H1 (cell line): ENCODE measurements at regions not wholly inside any gene's neighbourhood (a gene's known extent, or its start where the extent isn't known, plus 50 kb on each side); places are given as distances from the start of the nearest gene placed in this dataset.

Experiments
- CTCF ChIA-PET: fragments of 300-600 bp; sonication (Branson Sonifier 250); formaldehyde crosslinking; loops from one replicate; lab custom pipeline; 2021; ENCODE audit not compliant: partially characterized antibody; lab: Charles Lee
- POLR2A ChIA-PET: fragments of 300-600 bp; sonication (Branson Sonifier 250); formaldehyde crosslinking; loops from one replicate; lab custom pipeline; 2021; ENCODE audit warnings: inconsistent platforms; ENCODE audit not compliant: partially characterized antibody; lab: Charles Lee
- DNase-seq, 2 experiments: peaks; one replicate each; pipeline versions ENCODE4 v3.0.0 to v3.0.0-alpha.2; 2010 to 2022; ENCODE audit warnings: low spot score in 2 of 2, low read depth in 1 of 2, mixed read lengths in 1 of 2
- FAIRE-seq: peaks from 2 replicates; lab custom pipeline; 2011; peaks lifted over from hg19 to GRCh38; lab: Jason Lieb, UNC
- H2AFZ ChIP-seq: 2 replicates; pipeline ENCODE4 v1.8.1; 2012; ENCODE audit warnings: low read length, inconsistent platforms
- H2AK5ac ChIP-seq: 2 replicates; pipeline ENCODE4 v1.6.1; 2013; ENCODE audit warnings: low read depth, low read length
- H2BK120ac ChIP-seq: replicated peaks from 2 replicates; pipeline ENCODE3; 2013; ENCODE audit warnings: low read depth, low read length, inconsistent platforms
- H2BK12ac ChIP-seq: 2 replicates; pipeline ENCODE4 v1.6.1; 2013; ENCODE audit warnings: low read depth, low read length
- H2BK15ac ChIP-seq: 2 replicates; pipeline ENCODE4 v1.6.1; 2013; ENCODE audit warnings: low read length
- H2BK20ac ChIP-seq: 2 replicates; pipeline ENCODE4 v1.6.1; 2013; ENCODE audit warnings: low read length
- H2BK5ac ChIP-seq: 2 replicates; pipeline ENCODE4 v1.6.1; 2013; ENCODE audit warnings: low read depth, low read length
- H3K14ac ChIP-seq: 2 replicates; pipeline ENCODE4 v1.6.1; 2013; ENCODE audit warnings: inconsistent platforms; ENCODE audit not compliant: insufficient read length
- H3K18ac ChIP-seq: 2 replicates; pipeline ENCODE4 v1.6.1; 2013; ENCODE audit warnings: low read length; ENCODE audit errors: extremely low read depth
- H3K23ac ChIP-seq: 2 replicates; pipeline ENCODE4 v1.6.1; 2013; ENCODE audit warnings: inconsistent platforms; ENCODE audit not compliant: insufficient read length
- H3K23me2 ChIP-seq: 2 replicates; pipeline ENCODE4 v1.6.1; 2013; ENCODE audit warnings: low read depth, low read length
- H3K27ac ChIP-seq: 2 replicates; pipeline ENCODE4 v1.6.1; 2011; ENCODE audit warnings: low read depth, low read length, inconsistent platforms
- H3K27me3 ChIP-seq, 4 experiments: replicated peaks in 1 of 4; 1 replicate in 1 of 4; 2 replicates in 3 of 4; pipeline versions ENCODE4 v1.6.1 to v1.8.1; 2011 to 2013; ENCODE audit warnings: low read length in 3 of 4, mild to moderate bottlenecking in 3 of 4, inconsistent platforms in 2 of 4, mixed read lengths in 2 of 4, moderate library complexity in 1 of 4; ENCODE audit not compliant: control insufficient read depth in 3 of 4, insufficient read depth in 3 of 4; ENCODE audit errors: extremely low read depth in 1 of 4
- H3K36me3 ChIP-seq, 4 experiments: 2 replicates each; pipeline versions ENCODE4 v1.6.1 to v1.8.1; 2011 to 2013; ENCODE audit warnings: mild to moderate bottlenecking in 4 of 4, low read length in 3 of 4, moderate library complexity in 2 of 4, control low read depth in 1 of 4, inconsistent platforms in 1 of 4; ENCODE audit not compliant: insufficient read depth in 4 of 4, control insufficient read depth in 2 of 4
- H3K4ac ChIP-seq: replicated peaks from 2 replicates; pipeline ENCODE3; 2013; ENCODE audit warnings: low read length, low read depth, mixed read lengths, inconsistent platforms; ENCODE audit not compliant: insufficient read length
- H3K4me1 ChIP-seq, 4 experiments: replicated peaks in 1 of 4; 1 replicate in 1 of 4; 2 replicates in 3 of 4; pipeline versions ENCODE4 v1.6.1 to v1.8.1; 2011 to 2013; ENCODE audit warnings: low read length in 3 of 4, inconsistent platforms in 2 of 4, mixed read lengths in 1 of 4; ENCODE audit not compliant: insufficient read depth in 4 of 4, control insufficient read depth in 3 of 4
- H3K4me2 ChIP-seq, 2 experiments: 2 replicates each; pipeline versions ENCODE4 v1.6.1 to v1.8.1; 2011 to 2013; ENCODE audit warnings: low read depth in 2 of 2, low read length in 2 of 2, control low read depth in 1 of 2, inconsistent platforms in 1 of 2, mild to moderate bottlenecking in 1 of 2; ENCODE audit not compliant: insufficient read depth in 1 of 2
- H3K4me3 ChIP-seq, 4 experiments: fragments of 200-600, 300-600 bp in 1 of 4; sonication (generic), shearing (Covaris generic), sonication (Bioruptor Twin) in 1 of 4; 2 replicates each; pipeline versions ENCODE4 v1.5.1 to v1.8.1; 2011 to 2016; ENCODE audit warnings: low read length in 4 of 4, low read depth in 3 of 4, control low read depth in 2 of 4, inconsistent platforms in 2 of 4, mild to moderate bottlenecking in 2 of 4, mixed read lengths in 1 of 4, moderate library complexity in 1 of 4; ENCODE audit not compliant: insufficient read depth in 2 of 4; ENCODE audit errors: extremely low read depth in 1 of 4
- H3K56ac ChIP-seq: replicated peaks from 2 replicates; pipeline ENCODE3; 2013; ENCODE audit warnings: low read depth, mild to moderate bottlenecking, mixed read lengths, low read length, inconsistent platforms; ENCODE audit not compliant: insufficient read length
- H3K79me1 ChIP-seq: 2 replicates; pipeline ENCODE4 v1.6.1; 2013; ENCODE audit warnings: low read depth, low read length, control low read depth
- H3K79me2 ChIP-seq, 2 experiments: 2 replicates each; pipeline versions ENCODE4 v1.6.1 to v1.8.1; 2012 to 2013; ENCODE audit warnings: low read length in 2 of 2, mild to moderate bottlenecking in 2 of 2, inconsistent platforms in 1 of 2; ENCODE audit not compliant: insufficient read depth in 2 of 2, control insufficient read depth in 1 of 2
- H3K9ac ChIP-seq, 4 experiments: replicated peaks in 1 of 4; 1 replicate in 1 of 4; 2 replicates in 3 of 4; pipeline versions ENCODE4 v1.6.1 to v1.8.1; 2011 to 2013; ENCODE audit warnings: low read depth in 3 of 4, low read length in 3 of 4, control low read depth in 2 of 4, mild to moderate bottlenecking in 2 of 4, moderate library complexity in 2 of 4, inconsistent platforms in 1 of 4; ENCODE audit errors: extremely low read depth in 1 of 4
- H3K9me3 ChIP-seq, 2 experiments: 2 replicates each; pipeline versions ENCODE4 v1.6.1 to v1.8.1; 2012 to 2013; ENCODE audit warnings: mild to moderate bottlenecking in 2 of 2, moderate library complexity in 2 of 2, control low read depth in 1 of 2, inconsistent platforms in 1 of 2, low read depth in 1 of 2, low read length in 1 of 2, mixed read lengths in 1 of 2; ENCODE audit not compliant: insufficient read depth in 2 of 2
- H4K20me1 ChIP-seq, 2 experiments: replicated peaks in 1 of 2; 2 replicates each; pipeline versions ENCODE3 to v1.8.1; 2011 to 2013; ENCODE audit warnings: inconsistent platforms in 2 of 2, low read length in 2 of 2, mild to moderate bottlenecking in 1 of 2; ENCODE audit not compliant: insufficient read depth in 2 of 2, control insufficient read depth in 1 of 2
- H4K5ac ChIP-seq: 2 replicates; pipeline ENCODE4 v1.6.1; 2013; ENCODE audit warnings: low read length, low read depth, mixed read lengths, inconsistent platforms; ENCODE audit not compliant: insufficient read length
- H4K8ac ChIP-seq: 2 replicates; pipeline ENCODE4 v1.8.0; 2013; ENCODE audit warnings: mild to moderate bottlenecking, moderate library complexity, low read length, inconsistent platforms; ENCODE audit not compliant: insufficient read depth; ENCODE audit errors: extremely low read depth
- H4K91ac ChIP-seq: replicated peaks from 2 replicates; pipeline ENCODE3; 2013; ENCODE audit warnings: low read length, mixed read lengths, inconsistent platforms; ENCODE audit not compliant: insufficient read length
- CEBPB ChIP-seq: IDR thresholded peaks from 2 replicates; pipeline ENCODE4 v1.6.1; 2012; ENCODE audit warnings: low read depth, low read length
- EP300 ChIP-seq, 2 experiments: IDR thresholded peaks; 1 replicate in 1 of 2; 2 replicates in 1 of 2; pipeline ENCODE4 v1.6.1; 2011 to 2012; ENCODE audit warnings: low read depth in 2 of 2, low read length in 2 of 2, mild to moderate bottlenecking in 2 of 2, borderline replicate concordance in 1 of 2, inconsistent platforms in 1 of 2, moderate library complexity in 1 of 2
- PHF8 ChIP-seq: fragments of 200-600 bp; sonication (generic); conservative IDR thresholded peaks from 2 replicates; pipeline ENCODE4 v1.7.1; 2012; ENCODE audit warnings: low read depth, mild to moderate bottlenecking, inconsistent platforms, low read length, moderate library complexity
- POLR2A ChIP-seq, 2 experiments: IDR thresholded peaks; 1 replicate in 1 of 2; 2 replicates in 1 of 2; pipeline ENCODE4 v1.6.1; 2011; ENCODE audit warnings: low read depth in 2 of 2, low read length in 2 of 2, mild to moderate bottlenecking in 2 of 2; ENCODE audit errors: control extremely low read depth in 1 of 2
- POU5F1 ChIP-seq: IDR thresholded peaks from 2 replicates; pipeline ENCODE4 v1.6.1; 2011; ENCODE audit warnings: low read depth, mild to moderate bottlenecking, low read length, moderate library complexity
- SIN3A ChIP-seq, 2 experiments: IDR thresholded peaks in 1 of 2; conservative IDR thresholded peaks in 1 of 2; 2 replicates each; pipeline ENCODE4 v1.6.1; 2011 to 2012; ENCODE audit warnings: low read length in 2 of 2, improper control_type of control experiment in 1 of 2, low read depth in 1 of 2, mild to moderate bottlenecking in 1 of 2
- SIRT6 ChIP-seq: IDR thresholded peaks from one replicate; pipeline ENCODE4 v1.7.1; 2012; ENCODE audit warnings: low read length, inconsistent platforms
- SIX5 ChIP-seq: IDR thresholded peaks from 2 replicates; pipeline ENCODE4 v1.6.1; 2011; ENCODE audit warnings: mild to moderate bottlenecking, low read depth, low read length
- SRF ChIP-seq: IDR thresholded peaks from 2 replicates; pipeline ENCODE4 v1.6.1; 2011; ENCODE audit warnings: mild to moderate bottlenecking, low read depth, low read length, moderate library complexity
- SUZ12 ChIP-seq: fragments of 200-600 bp; sonication (generic); IDR thresholded peaks from 2 replicates; pipeline ENCODE4 v1.6.1; 2012; ENCODE audit warnings: mild to moderate bottlenecking, inconsistent platforms, low read length, moderate library complexity, mixed read lengths
- ZNF274 ChIP-seq: IDR thresholded peaks from 2 replicates; pipeline ENCODE4 v1.7.0; 2012; ENCODE audit warnings: low read length, borderline replicate concordance; ENCODE audit errors: extremely low read depth
- WGBS, 2 experiments: shearing (Covaris generic) in 1 of 2; methylation state at CpG; one replicate each; pipeline versions ENCODE4 v1.1.6 to v1.1.7; 2013 to 2015; ENCODE audit warnings: low lambda C conversion rate in 2 of 2, mixed read lengths in 2 of 2, inconsistent platforms in 1 of 2, low coverage in 1 of 2, missing lambda C conversion rate in 1 of 2; ENCODE audit not compliant: insufficient replicate concordance in 2 of 2, insufficient coverage in 1 of 2, insufficient read length in 1 of 2; ENCODE audit errors: extremely low coverage in 1 of 2, missing lambda C conversion rate in 1 of 2; 5-methylcytosine and 5-hydroxymethylcytosine counted together

DNA sequence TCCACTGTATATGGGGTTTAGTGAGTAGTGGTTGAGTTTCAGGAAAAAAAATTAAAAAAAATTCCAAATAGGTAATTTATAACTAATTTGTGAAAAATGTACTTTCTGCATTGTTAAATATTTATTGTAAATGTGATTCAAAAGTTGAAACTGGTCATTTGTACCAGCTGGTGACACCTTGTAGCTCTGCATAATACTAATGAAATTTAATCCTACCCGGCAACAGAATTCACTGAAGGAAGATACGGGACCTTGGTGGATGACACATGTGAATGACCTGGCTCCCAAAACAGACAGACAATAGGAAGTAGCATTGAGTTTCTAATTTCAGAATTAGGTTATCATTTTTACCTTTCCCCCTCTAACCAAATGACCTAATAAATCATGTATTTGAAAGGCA, 73.8 kb downstream of the SLITRK6 start:
- CTCF ChIA-PET: no interaction called here
- H2AK5ac ChIP-seq: no peak overlapping the region

More for the DNA sequence above, 73.8 kb downstream of the SLITRK6 start:
- 98% methylated on average over 2 of the region's 2 CpGs; no CpG with 5 or more reads in 1 of the 2 experiments for WGBS, 2 experiments
- no peak overlapping the region for H4K91ac ChIP-seq
- TF ChIP-seq ZNF274 (no peak), POU5F1 (no peak), SIRT6 (no peak), PHF8 (no peak), EP300 (IDR thresholded peaks at IDR 0.05; ENCODE audit: borderline replicate concordance in 1 of 2, low read depth in 2 of 2, low read length in 2 of 2) (no peak), SIN3A (conservative IDR thresholded peaks at IDR 0.05 in 1 of 2, IDR thresholded peaks at IDR 0.05 in 1 of 2; ENCODE audit: low read depth in 1 of 2, low read length in 2 of 2) (no peak), SIX5 (no peak), SUZ12 (no peak), POLR2A (IDR thresholded peaks at IDR 0.05; ENCODE audit: control extremely low read depth in 1 of 2, low read depth in 2 of 2, low read length in 2 of 2) (no peak), SRF (no peak), CEBPB (no peak)
- TF ChIP-seq, all 59 proteins: peak for 0
- FAIRE-seq: no peak
- Histone ChIP-seq H2BK20ac (no peak overlapping the region), H3K56ac (no peak overlapping the region), H3K23ac (no peak overlapping the region), H2BK12ac (no peak overlapping the region), H3K4me3 (no peak overlapping the region), H2BK5ac (no peak overlapping the region), H3K18ac (no peak overlapping the region), H3K4me1 (no peaks in the 10 kb centered on the region), H4K5ac (no peak overlapping the region), H2AFZ (no peak overlapping the region), H4K8ac (no peak overlapping the region), H4K20me1 (no peaks in the 10 kb centered on the region), H3K14ac (no peak overlapping the region), H3K27me3 (no peaks in the 10 kb centered on the region), H2BK120ac (no peak overlapping the region), H3K79me1 (no peaks in the 10 kb centered on the region), H3K9me3 (no peaks in the 10 kb centered on the region), H3K4ac (no peak overlapping the region), H3K27ac (no peak overlapping the region), H2BK15ac (no peak overlapping the region), H3K4me2 (no peak overlapping the region), H3K36me3 (no peaks in the 10 kb centered on the region), H3K79me2 (no peaks in the 10 kb centered on the region), H3K9ac (no peak overlapping the region), H3K23me2 (no peaks in the 10 kb centered on the region)
- DNase-seq: no peak
- POLR2A ChIA-PET: no interaction called here
